ENCODE measurements at regions not wholly inside any gene's neighbourhood (a gene's known extent, or its start where the extent isn't known, plus 50 kb on each side); places are given as distances from the start of the nearest gene placed in this dataset.
"Not testable (repeated sequence)": the region's sequence is repeated elsewhere in the genome, so short reads cannot be mapped to it uniquely, and the experiment has no call there.

GRCh38 chr4:131724847-131725246, 1424.2 kb upstream of the PCDH10 start:
- not testable (repeated sequence) for H3K27me3 Mint-ChIP-seq; H3K36me3 Mint-ChIP-seq; H3K4me3 ChIP-seq (ENCODE audit: low read depth, low read length); ATAC-seq (ENCODE audit: low read depth in 2 of 2); H3K4me3 Mint-ChIP-seq; H3K27ac Mint-ChIP-seq; H3K4me1 ChIP-seq (ENCODE audit: control insufficient read depth, insufficient read depth, low read length, poor library complexity, severe bottlenecking); H3K27ac ChIP-seq (ENCODE audit: insufficient read depth, low read length, poor library complexity, severe bottlenecking); H3K36me3 ChIP-seq (ENCODE audit: control insufficient read depth, insufficient read depth, low read length); H3K4me1 Mint-ChIP-seq; H3K27me3 ChIP-seq (ENCODE audit: control insufficient read depth, insufficient read depth, low read length); H3K9me3 ChIP-seq (ENCODE audit: control insufficient read depth in 2 of 2, low read length in 2 of 2)
- peaks cover 1 to 14% (median 6%) of the 10 kb centered on the region in 7 donors for H3K9me3 Mint-ChIP-seq
- DNase-seq, result peak; percentile 8 to 47 (median 13)

- H3K27ac Mint-ChIP-seq; H3K27ac ChIP-seq (ENCODE audit: insufficient read depth, low read length, poor library complexity, severe bottlenecking); H3K4me3 ChIP-seq (ENCODE audit: low read depth, low read length); H3K27me3 Mint-ChIP-seq; H3K4me1 ChIP-seq (ENCODE audit: control insufficient read depth, insufficient read depth, low read length, poor library complexity, severe bottlenecking); H3K27me3 ChIP-seq (ENCODE audit: control insufficient read depth, insufficient read depth, low read length); H3K4me3 Mint-ChIP-seq; H3K36me3 ChIP-seq (ENCODE audit: control insufficient read depth, insufficient read depth, low read length); H3K4me1 Mint-ChIP-seq; DNase-seq; H3K36me3 Mint-ChIP-seq; H3K9me3 ChIP-seq (ENCODE audit: control insufficient read depth in 2 of 2, low read length in 2 of 2); ATAC-seq (ENCODE audit: low read depth in 2 of 2): not testable (repeated sequence)
- H3K9me3 Mint-ChIP-seq, result peaks cover 1 to 15% (median 6%) of the 10 kb centered on the region in 7 donors
Observed at GRCh38 chr4:131725521-131725920, 1423.6 kb upstream of the PCDH10 start.

GRCh38 chr4:131726940-131727339, 1422.2 kb upstream of the PCDH10 start:
- H3K27ac Mint-ChIP-seq; H3K4me3 ChIP-seq (ENCODE audit: low read depth, low read length); H3K36me3 Mint-ChIP-seq; H3K36me3 ChIP-seq (ENCODE audit: control insufficient read depth, insufficient read depth, low read length); H3K27ac ChIP-seq (ENCODE audit: insufficient read depth, low read length, poor library complexity, severe bottlenecking); DNase-seq; H3K4me1 Mint-ChIP-seq; H3K27me3 ChIP-seq (ENCODE audit: control insufficient read depth, insufficient read depth, low read length); ATAC-seq (ENCODE audit: low read depth in 2 of 2); H3K4me3 Mint-ChIP-seq; H3K9me3 ChIP-seq (ENCODE audit: control insufficient read depth in 2 of 2, low read length in 2 of 2); H3K4me1 ChIP-seq (ENCODE audit: control insufficient read depth, insufficient read depth, low read length, poor library complexity, severe bottlenecking); H3K27me3 Mint-ChIP-seq: not testable (repeated sequence)
- peaks cover 1 to 13% (median 5%) of the 10 kb centered on the region in 7 donors for H3K9me3 Mint-ChIP-seq

- not testable (repeated sequence) for H3K36me3 Mint-ChIP-seq, H3K27me3 Mint-ChIP-seq
Observed at GRCh38 chr4:131727418-131727817, 1421.7 kb upstream of the PCDH10 start.

GRCh38 chr4:131729205-131729604, 1419.9 kb upstream of the PCDH10 start:
- H3K27me3 Mint-ChIP-seq; H3K4me3 ChIP-seq (ENCODE audit: low read depth, low read length); H3K4me1 ChIP-seq (ENCODE audit: control insufficient read depth, insufficient read depth, low read length, poor library complexity, severe bottlenecking); H3K9me3 Mint-ChIP-seq; H3K9me3 ChIP-seq (ENCODE audit: control insufficient read depth in 2 of 2, low read length in 2 of 2); ATAC-seq (ENCODE audit: low read depth in 2 of 2); H3K4me3 Mint-ChIP-seq; DNase-seq; H3K36me3 Mint-ChIP-seq; H3K27me3 ChIP-seq (ENCODE audit: control insufficient read depth, insufficient read depth, low read length); H3K27ac ChIP-seq (ENCODE audit: insufficient read depth, low read length, poor library complexity, severe bottlenecking); H3K27ac Mint-ChIP-seq; H3K4me1 Mint-ChIP-seq; H3K36me3 ChIP-seq (ENCODE audit: control insufficient read depth, insufficient read depth, low read length): not testable (repeated sequence)

More at GRCh38 chr4:131727418-131727817, 1421.7 kb upstream of the PCDH10 start:
- not testable (repeated sequence) for DNase-seq; H3K4me3 ChIP-seq (ENCODE audit: low read depth, low read length); H3K36me3 ChIP-seq (ENCODE audit: control insufficient read depth, insufficient read depth, low read length); H3K4me3 Mint-ChIP-seq; H3K27ac Mint-ChIP-seq; H3K4me1 ChIP-seq (ENCODE audit: control insufficient read depth, insufficient read depth, low read length, poor library complexity, severe bottlenecking); H3K27ac ChIP-seq (ENCODE audit: insufficient read depth, low read length, poor library complexity, severe bottlenecking); H3K27me3 ChIP-seq (ENCODE audit: control insufficient read depth, insufficient read depth, low read length); H3K9me3 ChIP-seq (ENCODE audit: control insufficient read depth in 2 of 2, low read length in 2 of 2); H3K4me1 Mint-ChIP-seq; ATAC-seq (ENCODE audit: low read depth in 2 of 2)
- H3K9me3 Mint-ChIP-seq, result peaks cover 1 to 12% (median 5%) of the 10 kb centered on the region in 7 donors

- not testable (repeated sequence) for ATAC-seq (ENCODE audit: low read depth in 2 of 2); H3K4me1 Mint-ChIP-seq
Observed at GRCh38 chr4:131729716-131730398, 1419.2 kb upstream of the PCDH10 start.

GRCh38 chr4:131730574-131730973, 1418.5 kb upstream of the PCDH10 start:
- H3K9me3 Mint-ChIP-seq; DNase-seq; H3K27me3 Mint-ChIP-seq; H3K27me3 ChIP-seq (ENCODE audit: control insufficient read depth, insufficient read depth, low read length); H3K9me3 ChIP-seq (ENCODE audit: control insufficient read depth in 2 of 2, low read length in 2 of 2); H3K27ac Mint-ChIP-seq; ATAC-seq (ENCODE audit: low read depth in 2 of 2); H3K4me1 Mint-ChIP-seq; H3K27ac ChIP-seq (ENCODE audit: insufficient read depth, low read length, poor library complexity, severe bottlenecking); H3K36me3 ChIP-seq (ENCODE audit: control insufficient read depth, insufficient read depth, low read length); H3K4me3 Mint-ChIP-seq; H3K36me3 Mint-ChIP-seq; H3K4me1 ChIP-seq (ENCODE audit: control insufficient read depth, insufficient read depth, low read length, poor library complexity, severe bottlenecking); H3K4me3 ChIP-seq (ENCODE audit: low read depth, low read length): not testable (repeated sequence)

More at GRCh38 chr4:131729716-131730398, 1419.2 kb upstream of the PCDH10 start:
- not testable (repeated sequence) for H3K27ac ChIP-seq (ENCODE audit: insufficient read depth, low read length, poor library complexity, severe bottlenecking); H3K4me1 ChIP-seq (ENCODE audit: control insufficient read depth, insufficient read depth, low read length, poor library complexity, severe bottlenecking); H3K36me3 Mint-ChIP-seq; H3K36me3 ChIP-seq (ENCODE audit: control insufficient read depth, insufficient read depth, low read length); H3K27me3 ChIP-seq (ENCODE audit: control insufficient read depth, insufficient read depth, low read length); H3K4me3 Mint-ChIP-seq; DNase-seq; H3K9me3 Mint-ChIP-seq; H3K27ac Mint-ChIP-seq; H3K9me3 ChIP-seq (ENCODE audit: control insufficient read depth in 2 of 2, low read length in 2 of 2); H3K4me3 ChIP-seq (ENCODE audit: low read depth, low read length); H3K27me3 Mint-ChIP-seq

- ATAC-seq (ENCODE audit: low read depth in 2 of 2); H3K27ac Mint-ChIP-seq; H3K4me3 ChIP-seq (ENCODE audit: low read depth, low read length); H3K36me3 ChIP-seq (ENCODE audit: control insufficient read depth, insufficient read depth, low read length); H3K27ac ChIP-seq (ENCODE audit: insufficient read depth, low read length, poor library complexity, severe bottlenecking); H3K9me3 ChIP-seq (ENCODE audit: control insufficient read depth in 2 of 2, low read length in 2 of 2); H3K36me3 Mint-ChIP-seq; DNase-seq; H3K4me1 ChIP-seq (ENCODE audit: control insufficient read depth, insufficient read depth, low read length, poor library complexity, severe bottlenecking); H3K27me3 ChIP-seq (ENCODE audit: control insufficient read depth, insufficient read depth, low read length); H3K27me3 Mint-ChIP-seq; H3K4me3 Mint-ChIP-seq; H3K9me3 Mint-ChIP-seq; H3K4me1 Mint-ChIP-seq: not testable (repeated sequence)
Observed at GRCh38 chr4:131732034-131732630, 1417.0 kb upstream of the PCDH10 start.

All from CD4-positive, CD25-positive, alpha-beta regulatory T cell (primary cell).